ENCODE measurements at regions not wholly inside any gene's neighbourhood (a gene's known extent, or its start where the extent isn't known, plus 50 kb on each side); places are given as distances from the start of the nearest gene placed in this dataset.

- H3K79me2 ChIP-seq (ENCODE audit: insufficient read depth, low read length): no peaks in the 10 kb centered on the region
- TF ChIP-seq CTCF (IDR thresholded peaks at IDR 0.05; ENCODE audit: insufficient read depth, low read length, poor library complexity, severe bottlenecking) (no peak), EZH2phosphoT487 (conservative IDR thresholded peaks at IDR 0.05; ENCODE audit: low read length) (no peak)
- no peak overlapping the region for H3K4me2 ChIP-seq (ENCODE audit: low read depth, low read length, poor library complexity, severe bottlenecking)
Observed at GRCh38 chr7:145899938-145900337, 216.7 kb upstream of the CNTNAP2 start.

GRCh38 chr7:145893925-145894535, 222.6 kb upstream of the CNTNAP2 start:
- no peak for TF ChIP-seq EZH2phosphoT487 (conservative IDR thresholded peaks at IDR 0.05; ENCODE audit: low read length)
- no peak for TF ChIP-seq CTCF (IDR thresholded peaks at IDR 0.05; ENCODE audit: insufficient read depth, low read length, poor library complexity, severe bottlenecking)
- no peaks in the 10 kb centered on the region for H3K79me2 ChIP-seq (ENCODE audit: insufficient read depth, low read length)
- H3K4me2 ChIP-seq (ENCODE audit: low read depth, low read length, poor library complexity, severe bottlenecking): no peak overlapping the region
- H2AFZ ChIP-seq (ENCODE audit: low read depth, low read length, severe bottlenecking): no peak overlapping the region
- H3K9me3 ChIP-seq (ENCODE audit: insufficient read depth, low read length): no peaks in the 10 kb centered on the region
- no peaks in the 10 kb centered on the region for H3K27me3 ChIP-seq (ENCODE audit: low read length)
- no peak overlapping the region for H3K9ac ChIP-seq (ENCODE audit: low read length)
- H3K27ac ChIP-seq (ENCODE audit: low read depth, low read length): no peak overlapping the region
- no peaks in the 10 kb centered on the region for H4K20me1 ChIP-seq (ENCODE audit: low read depth, low read length)
- H3F3A ChIP-seq (ENCODE audit: insufficient read depth): no peaks in the 10 kb centered on the region
- no peaks in the 10 kb centered on the region for H3K9me2 ChIP-seq (replicated peaks; ENCODE audit: insufficient read depth, low read length)
- H3K36me3 ChIP-seq (ENCODE audit: low read length): no peaks in the 10 kb centered on the region
- no peak overlapping the region for H3K4me3 ChIP-seq (ENCODE audit: insufficient read depth, low read length, poor library complexity, severe bottlenecking)

More at GRCh38 chr7:145899938-145900337, 216.7 kb upstream of the CNTNAP2 start:
- Histone ChIP-seq H3F3A (ENCODE audit: insufficient read depth) (no peaks in the 10 kb centered on the region), H3K36me3 (ENCODE audit: low read length) (no peaks in the 10 kb centered on the region), H2AFZ (ENCODE audit: low read depth, low read length, severe bottlenecking) (no peak overlapping the region), H3K4me3 (ENCODE audit: insufficient read depth, low read length, poor library complexity, severe bottlenecking) (no peak overlapping the region), H4K20me1 (ENCODE audit: low read depth, low read length) (no peaks in the 10 kb centered on the region), H3K9ac (ENCODE audit: low read length) (no peak overlapping the region), H3K27me3 (ENCODE audit: low read length) (no peaks in the 10 kb centered on the region), H3K9me3 (ENCODE audit: insufficient read depth, low read length) (no peaks in the 10 kb centered on the region), H3K27ac (ENCODE audit: low read depth, low read length) (no peak overlapping the region), H3K9me2 (replicated peaks; ENCODE audit: insufficient read depth, low read length) (no peaks in the 10 kb centered on the region)

- no peak for TF ChIP-seq EZH2phosphoT487 (conservative IDR thresholded peaks at IDR 0.05; ENCODE audit: low read length)
- no peak for TF ChIP-seq CTCF (IDR thresholded peaks at IDR 0.05; ENCODE audit: insufficient read depth, low read length, poor library complexity, severe bottlenecking)
- Histone ChIP-seq H3K9me2 (replicated peaks; ENCODE audit: insufficient read depth, low read length) (no peaks in the 10 kb centered on the region), H3K4me3 (ENCODE audit: insufficient read depth, low read length, poor library complexity, severe bottlenecking) (no peak overlapping the region), H3F3A (ENCODE audit: insufficient read depth) (no peaks in the 10 kb centered on the region), H3K79me2 (ENCODE audit: insufficient read depth, low read length) (no peaks in the 10 kb centered on the region), H4K20me1 (ENCODE audit: low read depth, low read length) (no peaks in the 10 kb centered on the region), H3K9me3 (ENCODE audit: insufficient read depth, low read length) (no peaks in the 10 kb centered on the region), H2AFZ (ENCODE audit: low read depth, low read length, severe bottlenecking) (no peak overlapping the region), H3K9ac (ENCODE audit: low read length) (no peak overlapping the region), H3K27ac (ENCODE audit: low read depth, low read length) (no peak overlapping the region), H3K36me3 (ENCODE audit: low read length) (no peaks in the 10 kb centered on the region), H3K4me2 (ENCODE audit: low read depth, low read length, poor library complexity, severe bottlenecking) (no peak overlapping the region), H3K27me3 (ENCODE audit: low read length) (no peaks in the 10 kb centered on the region)
Observed at GRCh38 chr7:145884716-145885514, 231.7 kb upstream of the CNTNAP2 start.

All from SU-DHL-6 (cell line).